OCI-LY3 (cell line): ENCODE measurements at regions not wholly inside any gene's neighbourhood (a gene's known extent, or its start where the extent isn't known, plus 50 kb on each side); places are given as distances from the start of the nearest gene placed in this dataset.

ENCODE experiments used
- EZH2phosphoT487 ChIP-seq: fragments of 200-600 bp; shearing (Covaris generic); IDR thresholded peaks from 2 replicates; pipeline ENCODE4 v1.6.1; 2018; ENCODE audit warnings: antibody characterized with exemption, mixed run types, low read depth
- TF ChIP-seq, protein P1 (sequence below): fragments of 200-600, 300-600 bp; sonication (generic); IDR thresholded peaks from 2 replicates; pipeline ENCODE4 v1.5.1; 2014; ENCODE audit warnings: antibody characterized with exemption, low read length, low read depth

DNA sequence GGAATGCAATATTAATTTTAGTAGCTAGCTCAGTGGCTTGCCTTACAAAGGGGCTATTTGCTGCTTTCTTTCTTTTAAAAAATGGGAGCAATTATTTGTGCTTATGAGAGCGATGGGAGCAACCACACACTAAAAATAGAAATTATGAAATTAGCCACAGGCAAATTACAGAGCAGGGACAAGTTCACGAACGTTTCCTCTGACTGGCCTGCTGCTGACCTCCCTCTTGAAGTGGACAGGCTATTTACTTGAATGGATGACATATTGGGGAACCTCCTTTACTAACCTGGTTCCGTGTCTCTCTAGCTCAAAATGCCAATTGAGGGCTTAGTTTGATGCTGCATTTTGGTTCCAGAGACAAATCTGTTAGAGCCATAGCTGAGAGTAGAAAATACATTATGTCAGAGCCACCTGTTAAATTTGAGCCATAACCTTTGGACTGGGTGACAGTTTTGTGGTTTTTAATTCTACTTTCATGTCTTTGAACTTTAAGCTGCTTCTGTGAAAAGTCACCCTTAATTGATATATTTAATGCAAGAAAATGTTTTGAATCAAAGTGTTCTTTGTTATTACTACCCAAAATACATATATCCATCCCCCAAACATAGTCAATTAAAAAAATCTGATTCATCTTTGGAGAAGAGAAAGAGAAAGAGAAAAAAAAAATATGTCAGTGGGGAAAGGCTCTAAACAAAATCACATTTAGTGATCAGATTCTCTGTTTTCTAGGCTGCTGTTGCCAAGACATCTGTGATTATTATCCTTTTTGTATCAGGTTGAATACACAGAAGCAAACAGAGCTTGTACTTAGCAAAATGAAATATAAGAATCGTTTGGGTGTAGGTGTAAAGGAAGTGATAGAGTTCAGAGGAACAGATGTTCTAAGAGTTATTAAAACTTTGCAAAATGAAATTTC lies 351.9 kb downstream of the ADGRL2 start:
- TF ChIP-seq EZH2phosphoT487: no peak
- TF ChIP-seq, protein P1, sequence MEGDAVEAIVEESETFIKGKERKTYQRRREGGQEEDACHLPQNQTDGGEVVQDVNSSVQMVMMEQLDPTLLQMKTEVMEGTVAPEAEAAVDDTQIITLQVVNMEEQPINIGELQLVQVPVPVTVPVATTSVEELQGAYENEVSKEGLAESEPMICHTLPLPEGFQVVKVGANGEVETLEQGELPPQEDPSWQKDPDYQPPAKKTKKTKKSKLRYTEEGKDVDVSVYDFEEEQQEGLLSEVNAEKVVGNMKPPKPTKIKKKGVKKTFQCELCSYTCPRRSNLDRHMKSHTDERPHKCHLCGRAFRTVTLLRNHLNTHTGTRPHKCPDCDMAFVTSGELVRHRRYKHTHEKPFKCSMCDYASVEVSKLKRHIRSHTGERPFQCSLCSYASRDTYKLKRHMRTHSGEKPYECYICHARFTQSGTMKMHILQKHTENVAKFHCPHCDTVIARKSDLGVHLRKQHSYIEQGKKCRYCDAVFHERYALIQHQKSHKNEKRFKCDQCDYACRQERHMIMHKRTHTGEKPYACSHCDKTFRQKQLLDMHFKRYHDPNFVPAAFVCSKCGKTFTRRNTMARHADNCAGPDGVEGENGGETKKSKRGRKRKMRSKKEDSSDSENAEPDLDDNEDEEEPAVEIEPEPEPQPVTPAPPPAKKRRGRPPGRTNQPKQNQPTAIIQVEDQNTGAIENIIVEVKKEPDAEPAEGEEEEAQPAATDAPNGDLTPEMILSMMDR: no peak
